K562 (cell line): ENCODE measurements at regions not wholly inside any gene's neighbourhood (a gene's known extent, or its start where the extent isn't known, plus 50 kb on each side); places are given as distances from the start of the nearest gene placed in this dataset.

Experiments
- CHD2 ChIP-seq: IDR thresholded peaks from 2 replicates; pipeline ENCODE4 v1.6.1; 2011; ENCODE audit warnings: low read depth, low read length
- CHD4 ChIP-seq: fragments of 200-600 bp; sonication (generic); IDR thresholded peaks from 3 replicates; pipeline ENCODE4 v1.6.1; 2012; ENCODE audit warnings: low read depth, mild to moderate bottlenecking, mixed read lengths, low read length, inconsistent platforms; ENCODE audit not compliant: insufficient read depth, insufficient replicate concordance, poor library complexity, severe bottlenecking
- EHMT2 ChIP-seq: fragments of 450-650 bp; IDR thresholded peaks from 2 replicates; pipeline ENCODE4 v1.6.1; 2018; ENCODE audit warnings: antibody characterized with exemption
- EP300 ChIP-seq: IDR thresholded peaks from 2 replicates; pipeline ENCODE4 v1.6.1; 2012; ENCODE audit warnings: low read length, improper control_type of control experiment
- EZH2 ChIP-seq: IDR thresholded peaks from 2 replicates; pipeline ENCODE4 v1.6.1; 2012; ENCODE audit warnings: low read depth, mild to moderate bottlenecking, inconsistent platforms, low read length, borderline replicate concordance
- GMEB1 ChIP-seq: fragments of 250-450 bp; sonication (Bioruptor Pico); IDR thresholded peaks from 2 replicates; pipeline ENCODE4 v1.4.0; 2020; ENCODE audit warnings: mild to moderate bottlenecking
- JUNB ChIP-seq: fragments of 450-650 bp; formaldehyde crosslinking; conservative IDR thresholded peaks from 2 replicates; pipeline ENCODE4 v1.4.0; 2020; ENCODE audit warnings: mild to moderate bottlenecking
- NONO ChIP-seq, 2 experiments: fragments of 200-400 bp in 1 of 2; fragments of 450-650 bp in 1 of 2; formaldehyde crosslinking in 1 of 2; IDR thresholded peaks; 2 replicates each; pipeline ENCODE4 v1.6.1; 2017; ENCODE audit warnings: low read depth in 2 of 2, mild to moderate bottlenecking in 2 of 2, moderate library complexity in 2 of 2, low read length in 1 of 2
- REST ChIP-seq, 2 experiments: fragments of 450-650 bp; formaldehyde crosslinking in 1 of 2; IDR thresholded peaks; 2 replicates each; pipeline versions ENCODE4 v1.4.0 to v1.6.1; 2014 to 2020; ENCODE audit warnings: mild to moderate bottlenecking in 2 of 2, borderline replicate concordance in 1 of 2, low read depth in 1 of 2
- RNF2 ChIP-seq: sonication (generic); IDR thresholded peaks from 2 replicates; pipeline ENCODE4 v1.6.1; 2016
- TAF1 ChIP-seq: IDR thresholded peaks from 2 replicates; pipeline ENCODE4 v1.6.1; 2011; ENCODE audit warnings: mild to moderate bottlenecking, low read length, moderate library complexity; ENCODE audit not compliant: insufficient read depth, control insufficient read depth, severe bottlenecking; ENCODE audit errors: extremely low read depth
- TF ChIP-seq, protein P1 (sequence below), 3 experiments: IDR thresholded peaks in 2 of 3; conservative IDR thresholded peaks in 1 of 3; 2 replicates each; pipeline ENCODE4 v1.5.1; 2011 to 2012; ENCODE audit warnings: low read length in 3 of 3, mild to moderate bottlenecking in 3 of 3, control low read depth in 2 of 3, improper control_type of control experiment in 1 of 3, inconsistent platforms in 1 of 3, low read depth in 1 of 3, mixed read lengths in 1 of 3, moderate library complexity in 1 of 3; ENCODE audit not compliant: insufficient read depth in 2 of 3
- TF ChIP-seq, protein P2 (sequence below): fragments of 450-650 bp; conservative IDR thresholded peaks from 2 replicates; pipeline ENCODE4 v1.6.1; 2016; ENCODE audit warnings: missing genetic modification characterization, low read depth, mild to moderate bottlenecking, missing compliant biosample characterization, moderate library complexity
- TF ChIP-seq, protein P3 (sequence below): fragments of 250-450 bp; sonication (Bioruptor Pico); IDR thresholded peaks from 2 replicates; pipeline ENCODE4 v1.4.0; 2020; ENCODE audit warnings: mild to moderate bottlenecking, moderate library complexity

DNA sequence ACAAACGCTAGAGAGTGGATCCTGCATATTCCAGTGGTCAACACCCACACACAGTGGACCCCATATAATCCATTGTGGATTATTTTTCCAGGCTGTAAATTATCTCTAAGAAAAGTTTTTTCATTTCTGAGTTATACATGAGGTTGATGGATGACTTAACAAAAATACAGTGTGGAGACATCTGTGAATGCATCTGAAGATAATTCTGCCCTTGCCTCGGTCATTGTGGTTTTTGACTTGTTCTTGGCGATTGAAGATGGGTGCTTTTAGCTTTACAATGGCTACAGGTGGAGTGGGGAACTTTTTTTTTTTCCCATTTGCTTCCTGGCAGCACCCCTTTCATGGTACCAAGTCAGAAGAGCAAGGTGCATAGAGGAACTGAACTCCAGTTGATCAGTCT is 242.7 kb downstream of the MYLK4 start:
- TF ChIP-seq, protein P1, sequence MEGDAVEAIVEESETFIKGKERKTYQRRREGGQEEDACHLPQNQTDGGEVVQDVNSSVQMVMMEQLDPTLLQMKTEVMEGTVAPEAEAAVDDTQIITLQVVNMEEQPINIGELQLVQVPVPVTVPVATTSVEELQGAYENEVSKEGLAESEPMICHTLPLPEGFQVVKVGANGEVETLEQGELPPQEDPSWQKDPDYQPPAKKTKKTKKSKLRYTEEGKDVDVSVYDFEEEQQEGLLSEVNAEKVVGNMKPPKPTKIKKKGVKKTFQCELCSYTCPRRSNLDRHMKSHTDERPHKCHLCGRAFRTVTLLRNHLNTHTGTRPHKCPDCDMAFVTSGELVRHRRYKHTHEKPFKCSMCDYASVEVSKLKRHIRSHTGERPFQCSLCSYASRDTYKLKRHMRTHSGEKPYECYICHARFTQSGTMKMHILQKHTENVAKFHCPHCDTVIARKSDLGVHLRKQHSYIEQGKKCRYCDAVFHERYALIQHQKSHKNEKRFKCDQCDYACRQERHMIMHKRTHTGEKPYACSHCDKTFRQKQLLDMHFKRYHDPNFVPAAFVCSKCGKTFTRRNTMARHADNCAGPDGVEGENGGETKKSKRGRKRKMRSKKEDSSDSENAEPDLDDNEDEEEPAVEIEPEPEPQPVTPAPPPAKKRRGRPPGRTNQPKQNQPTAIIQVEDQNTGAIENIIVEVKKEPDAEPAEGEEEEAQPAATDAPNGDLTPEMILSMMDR (IDR thresholded peaks at IDR 0.05 in 2 of 3, conservative IDR thresholded peaks at IDR 0.05 in 1 of 3; ENCODE audit: insufficient read depth in 2 of 3, low read depth in 1 of 3, low read length in 3 of 3): no peak
- no peak for TF ChIP-seq EHMT2
- TF ChIP-seq, protein P2, sequence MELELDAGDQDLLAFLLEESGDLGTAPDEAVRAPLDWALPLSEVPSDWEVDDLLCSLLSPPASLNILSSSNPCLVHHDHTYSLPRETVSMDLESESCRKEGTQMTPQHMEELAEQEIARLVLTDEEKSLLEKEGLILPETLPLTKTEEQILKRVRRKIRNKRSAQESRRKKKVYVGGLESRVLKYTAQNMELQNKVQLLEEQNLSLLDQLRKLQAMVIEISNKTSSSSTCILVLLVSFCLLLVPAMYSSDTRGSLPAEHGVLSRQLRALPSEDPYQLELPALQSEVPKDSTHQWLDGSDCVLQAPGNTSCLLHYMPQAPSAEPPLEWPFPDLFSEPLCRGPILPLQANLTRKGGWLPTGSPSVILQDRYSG: no peak
- TF ChIP-seq NONO (IDR thresholded peaks at IDR 0.05; ENCODE audit: low read depth in 2 of 2, low read length in 1 of 2): no peak
- TF ChIP-seq GMEB1 (CRISPR knock-in tag): no peak
- TF ChIP-seq, protein P3, sequence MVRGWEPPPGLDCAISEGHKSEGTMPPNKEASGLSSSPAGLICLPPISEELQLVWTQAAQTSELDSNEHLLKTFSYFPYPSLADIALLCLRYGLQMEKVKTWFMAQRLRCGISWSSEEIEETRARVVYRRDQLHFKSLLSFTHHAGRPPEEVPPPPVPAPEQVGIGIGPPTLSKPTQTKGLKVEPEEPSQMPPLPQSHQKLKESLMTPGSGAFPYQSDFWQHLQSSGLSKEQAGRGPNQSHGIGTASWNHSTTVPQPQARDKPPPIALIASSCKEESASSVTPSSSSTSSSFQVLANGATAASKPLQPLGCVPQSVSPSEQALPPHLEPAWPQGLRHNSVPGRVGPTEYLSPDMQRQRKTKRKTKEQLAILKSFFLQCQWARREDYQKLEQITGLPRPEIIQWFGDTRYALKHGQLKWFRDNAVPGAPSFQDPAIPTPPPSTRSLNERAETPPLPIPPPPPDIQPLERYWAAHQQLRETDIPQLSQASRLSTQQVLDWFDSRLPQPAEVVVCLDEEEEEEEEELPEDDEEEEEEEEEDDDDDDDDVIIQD: no peak
- TF ChIP-seq CHD2: no peak
- no peak for TF ChIP-seq CHD4
- TF ChIP-seq TAF1: no peak
- no peak for TF ChIP-seq EP300
- no peak for TF ChIP-seq JUNB (CRISPR knock-in tag)
- TF ChIP-seq RNF2: no peak
- TF ChIP-seq REST (IDR thresholded peaks at IDR 0.05; ENCODE audit: borderline replicate concordance): no peak
- TF ChIP-seq REST (CRISPR knock-in tag; IDR thresholded peaks at IDR 0.05; ENCODE audit: low read depth): no peak
- TF ChIP-seq EZH2: no peak
